ENCODE measurements at regions not wholly inside any gene's neighbourhood (a gene's known extent, or its start where the extent isn't known, plus 50 kb on each side); places are given as distances from the start of the nearest gene placed in this dataset.
"Not testable (repeated sequence)": the region's sequence is repeated elsewhere in the genome, so short reads cannot be mapped to it uniquely, and the experiment has no call there.

DNA sequence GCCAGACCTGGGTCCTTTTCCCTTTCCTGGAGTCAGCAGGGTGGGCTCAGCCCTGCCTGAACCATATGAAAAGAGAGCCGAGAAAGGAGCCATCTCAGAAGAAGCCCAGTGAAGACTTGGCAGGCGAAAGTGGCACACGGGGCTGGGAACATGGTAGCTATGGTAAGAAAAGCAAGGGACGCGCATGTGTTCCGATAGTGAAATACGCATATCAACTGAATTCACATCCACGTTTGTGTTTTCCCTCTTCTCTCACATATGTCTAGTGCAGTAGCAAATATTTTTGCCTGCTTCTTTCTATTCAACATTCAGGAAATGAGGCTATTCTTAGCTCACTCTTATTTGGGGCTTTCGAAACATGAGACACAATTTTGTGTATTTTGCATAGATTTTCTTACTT is 54.1 kb upstream of the PEG3 start:
- Mint-ChIP-seq H3K9me3 (peaks cover 44% of the 10 kb centered on the region), H3K27ac (no peak overlapping the region), H3K36me3 (ENCODE audit: low read depth) (no peaks in the 10 kb centered on the region), H3K4me1 (ENCODE audit: low read depth) (no peaks in the 10 kb centered on the region), H3K4me3 (no peak overlapping the region), H3K27me3 (ENCODE audit: insufficient read depth) (no peaks in the 10 kb centered on the region)
- no peak for DNase-seq (ENCODE audit: low spot score)
- intact Hi-C loops (cut with micrococcal nuclease), result no loop called here

DNA sequence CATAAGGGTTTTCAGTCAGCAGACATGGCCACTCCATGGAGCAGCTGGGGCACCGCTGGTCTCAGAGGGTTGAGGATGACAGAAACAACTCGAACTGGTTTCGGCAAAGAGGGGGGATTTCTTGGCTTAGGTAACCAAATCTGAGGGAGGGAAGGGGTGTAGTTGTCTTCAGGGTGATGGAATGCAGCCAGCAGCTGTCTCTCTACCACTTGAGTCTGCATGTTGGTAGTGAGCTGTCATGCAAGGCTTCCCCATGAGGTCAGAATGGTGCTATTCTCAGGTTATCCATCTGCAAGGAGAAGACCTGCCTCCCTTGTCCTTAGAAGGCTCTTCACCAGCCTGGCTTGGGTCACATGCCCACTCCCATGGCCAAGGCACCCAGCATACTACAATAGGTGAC is 55.6 kb upstream of the PEG3 start:
- Mint-ChIP-seq H3K27me3 (ENCODE audit: insufficient read depth) (no peaks in the 10 kb centered on the region), H3K36me3 (ENCODE audit: low read depth) (no peaks in the 10 kb centered on the region), H3K4me1 (ENCODE audit: low read depth) (no peaks in the 10 kb centered on the region), H3K9me3 (peaks cover 50% of the 10 kb centered on the region), H3K4me3 (no peak overlapping the region), H3K27ac (no peak overlapping the region)
- DNase-seq (ENCODE audit: low spot score), result no peak
- intact Hi-C loops (cut with micrococcal nuclease), result no loop called here

DNA sequence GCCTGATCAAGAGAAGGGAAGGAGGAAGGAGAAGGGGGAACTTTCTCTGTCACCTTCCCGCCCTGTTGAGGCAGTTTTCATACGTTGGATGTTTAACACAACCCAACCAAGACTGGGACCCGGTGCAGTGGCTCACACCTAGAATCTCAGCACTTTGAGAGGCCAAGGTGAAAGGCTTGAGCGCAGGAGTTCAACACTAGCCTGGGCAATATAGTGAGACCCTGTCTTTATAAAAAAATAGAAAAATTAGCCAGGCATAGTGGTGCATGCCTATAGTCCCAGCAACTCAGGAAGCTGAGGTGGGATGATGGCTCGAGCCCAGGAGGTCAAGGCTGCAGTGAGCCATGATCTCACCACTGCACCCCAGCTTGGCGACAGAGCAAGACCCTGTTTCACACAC is 59.4 kb upstream of the PEG3 start:
- Mint-ChIP-seq H3K4me1 (ENCODE audit: low read depth) (no peaks in the 10 kb centered on the region), H3K27me3 (ENCODE audit: insufficient read depth) (no peaks in the 10 kb centered on the region), H3K36me3 (ENCODE audit: low read depth) (no peaks in the 10 kb centered on the region), H3K9me3 (peaks cover 48% of the 10 kb centered on the region), H3K27ac (no peak overlapping the region), H3K4me3 (no peak overlapping the region)
- intact Hi-C loops (cut with micrococcal nuclease), result no loop called here
- DNase-seq (ENCODE audit: low spot score), result no peak

DNA sequence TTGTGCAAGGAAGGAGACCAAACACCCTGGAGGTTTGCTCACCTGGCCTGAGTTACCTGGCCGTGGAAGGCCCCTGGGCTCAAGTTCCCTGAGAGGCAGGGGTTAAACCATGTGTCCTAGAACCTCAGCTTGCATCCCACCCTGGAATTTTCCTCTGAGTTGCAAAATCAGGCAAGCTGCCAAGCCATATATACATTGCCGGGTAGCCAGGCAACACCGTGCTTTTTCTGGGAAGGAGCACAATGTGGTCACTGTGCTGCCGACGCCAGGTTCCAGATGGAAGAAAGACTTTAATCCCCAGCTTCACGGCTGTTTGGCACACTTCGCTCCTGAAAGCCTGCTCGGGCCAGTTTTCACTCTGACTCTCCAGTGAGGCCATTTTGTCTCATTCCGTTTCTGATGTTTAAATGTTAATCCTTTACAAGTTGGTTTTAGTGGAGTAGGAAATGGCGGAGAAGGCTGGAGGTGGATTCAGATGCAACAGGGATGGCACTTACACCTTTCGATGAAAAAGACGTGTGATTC is 60.1 kb upstream of the PEG3 start:
- no peaks in the 10 kb centered on the region for H3K4me1 Mint-ChIP-seq (ENCODE audit: low read depth)
- H3K4me3 Mint-ChIP-seq, result no peak overlapping the region
- no peaks in the 10 kb centered on the region for H3K27me3 Mint-ChIP-seq (ENCODE audit: insufficient read depth)
- intact Hi-C loops (cut with micrococcal nuclease), result no loop called here
- no peak overlapping the region for H3K27ac Mint-ChIP-seq
- no peak for DNase-seq (ENCODE audit: low spot score)
- no peaks in the 10 kb centered on the region for H3K36me3 Mint-ChIP-seq (ENCODE audit: low read depth)
- peaks cover 54% of the 10 kb centered on the region for H3K9me3 Mint-ChIP-seq

DNA sequence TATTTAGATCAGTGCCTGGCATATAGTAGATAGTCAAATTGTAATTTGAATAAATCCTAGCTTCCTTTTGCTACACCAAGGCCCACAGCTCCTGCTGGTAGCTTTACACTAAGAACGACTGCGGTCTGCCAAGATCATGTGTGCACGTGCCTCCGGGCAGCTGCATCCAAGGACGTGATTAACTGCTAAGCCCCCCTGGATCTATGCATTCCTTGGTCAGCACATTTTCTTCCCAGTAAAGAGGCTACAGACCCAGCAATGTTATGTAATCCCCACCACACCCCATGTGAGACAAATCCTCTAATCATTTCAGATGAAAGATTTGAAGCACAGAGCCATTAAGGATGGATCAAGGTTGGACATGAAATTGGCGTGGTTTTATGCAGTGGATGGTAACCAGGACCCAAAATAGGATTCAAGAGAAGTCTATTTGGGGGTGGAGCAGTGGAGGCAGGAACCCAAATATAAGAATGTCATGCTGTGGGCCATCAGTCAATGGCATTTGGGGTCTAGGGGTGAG is 65.2 kb upstream of the PEG3 start:
- intact Hi-C loops (cut with micrococcal nuclease), result no loop called here

DNA sequence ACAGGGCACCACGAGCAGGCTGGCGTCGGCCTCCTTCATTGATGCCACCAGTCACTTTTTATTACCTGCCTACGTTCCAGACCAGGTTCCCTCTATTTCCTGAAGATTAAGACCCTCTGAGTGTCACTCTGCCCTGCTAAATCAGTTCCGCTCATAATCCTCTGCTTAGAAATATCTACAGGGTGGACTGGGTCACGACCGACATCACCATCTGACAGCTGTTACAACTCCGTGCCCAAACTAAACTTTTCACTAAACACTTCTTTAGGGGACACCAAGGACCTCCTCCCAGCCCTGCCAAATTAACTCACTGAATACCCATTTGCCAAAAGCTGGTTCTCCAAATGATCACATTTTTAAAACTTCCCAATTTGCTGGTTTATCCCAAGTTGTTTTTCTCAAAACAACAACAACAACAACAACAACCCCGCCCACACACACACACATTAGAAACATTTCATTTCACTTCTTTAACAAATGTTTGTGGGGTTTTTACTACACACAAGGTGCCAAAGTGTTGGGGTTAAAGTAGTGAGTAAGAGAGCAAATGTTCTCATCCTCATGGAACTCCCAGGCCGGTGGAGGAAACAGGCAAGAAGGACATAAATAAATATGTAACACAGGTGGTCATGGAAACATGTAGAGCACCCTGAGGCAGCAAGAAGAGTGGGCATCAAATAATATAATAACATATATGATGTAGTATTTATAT is 72.0 kb upstream of the PEG3 start:
- Mint-ChIP-seq H3K27ac (no peak overlapping the region), H3K9me3 (peaks cover 61% of the 10 kb centered on the region), H3K36me3 (ENCODE audit: low read depth) (no peaks in the 10 kb centered on the region), H3K4me3 (no peak overlapping the region), H3K4me1 (ENCODE audit: low read depth) (no peaks in the 10 kb centered on the region), H3K27me3 (ENCODE audit: insufficient read depth) (no peaks in the 10 kb centered on the region)
- DNase-seq (ENCODE audit: low spot score), result no peak
- intact Hi-C loops (cut with micrococcal nuclease), result no loop called here

More for the DNA sequence above, 65.2 kb upstream of the PEG3 start:
- DNase-seq (ENCODE audit: low spot score), result no peak
- Mint-ChIP-seq H3K4me1 (ENCODE audit: low read depth) (no peaks in the 10 kb centered on the region), H3K27ac (no peak overlapping the region), H3K4me3 (no peak overlapping the region), H3K27me3 (ENCODE audit: insufficient read depth) (no peaks in the 10 kb centered on the region), H3K36me3 (ENCODE audit: low read depth) (no peaks in the 10 kb centered on the region), H3K9me3 (peaks cover 66% of the 10 kb centered on the region)

DNA sequence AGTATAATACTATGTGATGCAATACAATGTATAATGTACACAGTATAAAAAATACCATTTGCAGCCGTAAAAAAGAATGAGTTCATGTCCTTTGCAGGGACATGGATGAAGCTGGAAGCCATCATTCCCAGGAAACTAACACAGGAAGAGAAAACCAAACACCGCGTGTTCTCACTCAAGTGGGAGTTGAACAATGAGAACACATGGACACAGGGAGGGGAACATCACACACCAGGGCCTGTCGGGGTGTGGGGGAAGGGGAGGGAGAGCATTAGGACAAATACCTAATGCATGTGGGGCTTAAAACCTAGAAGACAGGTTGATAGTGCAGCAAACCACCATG is 72.6 kb upstream of the PEG3 start:
- H3K36me3 Mint-ChIP-seq (ENCODE audit: low read depth); H3K27ac Mint-ChIP-seq; intact Hi-C loops (cut with micrococcal nuclease); DNase-seq (ENCODE audit: low spot score); H3K4me1 Mint-ChIP-seq (ENCODE audit: low read depth); H3K4me3 Mint-ChIP-seq; H3K27me3 Mint-ChIP-seq (ENCODE audit: insufficient read depth): not testable (repeated sequence)
- H3K9me3 Mint-ChIP-seq, result peaks cover 56% of the 10 kb centered on the region

DNA sequence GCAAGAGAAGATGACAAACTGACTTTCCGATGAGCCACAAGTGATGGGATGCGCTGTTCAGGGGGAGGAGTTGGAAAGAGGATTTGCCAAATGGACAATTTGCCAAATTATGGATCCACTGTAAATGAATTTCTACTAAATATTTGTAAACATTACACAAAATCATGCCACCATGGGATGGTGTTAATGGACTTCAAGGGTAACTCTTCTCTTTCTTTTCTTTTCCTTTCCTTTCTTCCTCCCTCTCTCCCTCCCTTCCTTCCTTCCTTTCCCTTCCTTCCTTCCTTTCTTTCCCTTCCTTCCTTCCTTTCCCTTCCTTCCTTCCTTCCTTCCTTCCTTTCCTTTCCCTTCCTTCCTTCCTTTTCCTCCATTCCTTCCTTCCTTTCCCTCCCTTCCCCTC is 76.0 kb upstream of the PEG3 start:
- H3K4me3 Mint-ChIP-seq, result no peak overlapping the region
- no peaks in the 10 kb centered on the region for H3K4me1 Mint-ChIP-seq (ENCODE audit: low read depth)
- H3K27me3 Mint-ChIP-seq (ENCODE audit: insufficient read depth), result no peaks in the 10 kb centered on the region
- intact Hi-C loops (cut with micrococcal nuclease), result no loop called here
- peaks cover 65% of the 10 kb centered on the region for H3K9me3 Mint-ChIP-seq
- no peaks in the 10 kb centered on the region for H3K36me3 Mint-ChIP-seq (ENCODE audit: low read depth)
- no peak overlapping the region for H3K27ac Mint-ChIP-seq
- DNase-seq (ENCODE audit: low spot score), result no peak

DNA sequence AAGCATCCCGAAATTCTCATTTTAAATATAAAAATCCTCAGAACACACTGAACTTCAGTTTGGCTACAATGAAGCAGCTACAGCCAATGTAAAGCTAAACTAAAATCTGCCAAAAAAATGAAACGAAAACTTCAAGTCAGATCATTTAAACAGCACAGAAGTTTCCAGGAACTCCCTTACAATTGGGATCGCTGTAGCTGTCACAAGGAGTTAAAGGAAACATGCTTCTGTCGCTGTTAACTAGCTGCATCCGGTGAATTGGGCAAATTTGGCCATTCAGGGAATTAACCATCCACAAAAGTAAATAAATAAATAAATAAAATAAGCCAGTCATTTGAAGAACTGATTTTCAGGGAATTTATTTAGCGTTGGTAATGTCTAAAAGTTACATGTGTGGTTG is 77.0 kb upstream of the PEG3 start:
- intact Hi-C loops (cut with micrococcal nuclease), result no loop called here
- Mint-ChIP-seq H3K4me3 (no peak overlapping the region), H3K4me1 (ENCODE audit: low read depth) (no peaks in the 10 kb centered on the region), H3K27me3 (ENCODE audit: insufficient read depth) (no peaks in the 10 kb centered on the region), H3K27ac (no peak overlapping the region), H3K9me3 (peaks cover 59% of the 10 kb centered on the region), H3K36me3 (ENCODE audit: low read depth) (no peaks in the 10 kb centered on the region)
- DNase-seq (ENCODE audit: low spot score), result no peak

DNA sequence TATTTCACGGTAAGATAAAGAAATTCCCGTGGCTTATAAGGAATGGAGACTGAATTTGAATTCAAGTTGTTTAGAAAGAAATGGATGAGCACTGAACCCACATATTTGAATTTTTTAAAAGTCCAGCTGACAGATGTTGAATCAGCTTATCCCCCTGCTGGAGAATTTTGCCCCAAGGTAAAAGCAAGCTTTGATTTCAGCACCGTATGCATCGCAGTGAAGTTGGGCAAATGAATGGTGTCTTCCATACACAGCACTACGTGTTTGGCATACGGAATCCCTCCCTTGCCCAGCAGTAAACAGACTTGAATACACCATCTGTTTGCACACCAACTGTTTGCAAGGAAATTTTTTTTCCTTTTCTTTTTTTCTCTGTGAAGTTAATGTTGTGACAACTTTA is 77.5 kb upstream of the PEG3 start:
- DNase-seq (ENCODE audit: low spot score), result no peak
- H3K9me3 Mint-ChIP-seq, result peaks cover 56% of the 10 kb centered on the region
- H3K4me1 Mint-ChIP-seq (ENCODE audit: low read depth), result no peaks in the 10 kb centered on the region
- H3K4me3 Mint-ChIP-seq, result no peak overlapping the region
- H3K27me3 Mint-ChIP-seq (ENCODE audit: insufficient read depth), result no peaks in the 10 kb centered on the region
- no peaks in the 10 kb centered on the region for H3K36me3 Mint-ChIP-seq (ENCODE audit: low read depth)
- intact Hi-C loops (cut with micrococcal nuclease), result no loop called here
- H3K27ac Mint-ChIP-seq, result no peak overlapping the region

DNA sequence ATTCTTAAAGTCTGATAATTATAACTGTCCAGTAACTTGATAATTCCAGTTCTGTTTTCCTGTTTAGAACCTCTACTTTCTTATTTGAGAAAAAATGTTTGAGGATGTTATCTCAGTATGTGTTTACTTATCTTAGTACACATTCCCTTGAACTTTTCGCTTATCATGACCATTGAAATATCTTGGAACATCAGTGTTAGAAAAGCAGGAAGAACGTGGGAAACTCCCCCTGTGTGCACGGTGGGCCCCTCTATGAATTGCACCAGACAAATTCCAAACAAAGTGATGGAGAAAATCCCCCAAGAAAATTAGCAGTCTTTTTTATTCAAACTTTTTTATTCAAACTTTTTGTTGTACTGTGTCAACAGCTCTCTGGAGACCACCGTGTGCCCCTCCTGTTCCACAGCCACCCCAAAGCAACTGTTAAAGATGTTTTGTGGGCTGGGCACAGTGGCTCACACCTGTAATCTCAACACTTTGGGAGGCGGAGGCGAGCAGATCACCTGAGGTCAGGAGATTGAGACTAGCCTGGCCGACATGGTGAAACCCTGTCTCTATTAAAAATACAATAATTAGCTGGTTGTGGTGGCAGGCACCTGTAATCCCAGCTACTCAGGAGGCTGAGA is 78.3 kb upstream of the PEG3 start:
- Mint-ChIP-seq H3K36me3 (ENCODE audit: low read depth) (no peaks in the 10 kb centered on the region), H3K4me3 (no peak overlapping the region), H3K9me3 (peaks cover 59% of the 10 kb centered on the region), H3K27ac (no peak overlapping the region), H3K27me3 (ENCODE audit: insufficient read depth) (no peaks in the 10 kb centered on the region), H3K4me1 (ENCODE audit: low read depth) (no peaks in the 10 kb centered on the region)
- DNase-seq (ENCODE audit: low spot score), result no peak
- intact Hi-C loops (cut with micrococcal nuclease), result no loop called here

DNA sequence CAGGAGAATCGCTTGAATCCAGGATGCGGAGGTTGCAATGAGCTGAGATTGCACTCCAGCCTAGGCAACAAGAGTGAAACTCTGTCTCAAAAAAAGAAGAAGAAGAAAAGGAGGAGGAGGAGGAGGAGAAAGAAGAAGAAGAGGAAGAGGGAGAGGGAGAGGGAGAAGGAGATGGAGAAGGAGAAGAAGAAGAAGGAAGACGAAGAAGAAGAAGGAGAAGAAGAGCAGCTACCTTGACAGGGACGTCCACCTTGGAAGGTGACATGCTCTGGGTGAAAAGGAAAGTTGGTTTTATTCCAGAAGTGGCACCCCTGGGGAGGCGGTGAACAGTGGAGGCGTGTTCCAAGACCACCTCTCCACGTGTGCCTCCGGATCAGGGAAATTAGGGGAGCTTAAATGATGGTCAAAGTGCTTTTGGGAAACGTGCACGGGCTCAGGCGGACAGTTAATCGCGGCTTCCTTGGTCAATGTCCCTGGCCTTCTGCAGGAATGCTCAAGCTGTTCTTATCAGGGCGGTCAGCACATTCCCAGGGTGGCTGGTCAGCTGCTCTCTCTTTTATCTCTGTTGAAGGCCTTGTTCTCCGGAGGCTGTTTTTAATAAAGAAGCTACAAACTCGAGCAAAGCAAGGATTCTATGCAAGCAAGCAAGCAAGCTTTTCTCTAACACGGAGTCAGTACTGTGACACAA is 78.9 kb upstream of the PEG3 start:
- Mint-ChIP-seq H3K27ac (no peak overlapping the region), H3K4me3 (no peak overlapping the region), H3K36me3 (ENCODE audit: low read depth) (no peaks in the 10 kb centered on the region), H3K4me1 (ENCODE audit: low read depth) (no peaks in the 10 kb centered on the region), H3K9me3 (peaks cover 64% of the 10 kb centered on the region), H3K27me3 (ENCODE audit: insufficient read depth) (no peaks in the 10 kb centered on the region)
- intact Hi-C loops (cut with micrococcal nuclease), result no loop called here
- DNase-seq (ENCODE audit: low spot score), result no peak

DNA sequence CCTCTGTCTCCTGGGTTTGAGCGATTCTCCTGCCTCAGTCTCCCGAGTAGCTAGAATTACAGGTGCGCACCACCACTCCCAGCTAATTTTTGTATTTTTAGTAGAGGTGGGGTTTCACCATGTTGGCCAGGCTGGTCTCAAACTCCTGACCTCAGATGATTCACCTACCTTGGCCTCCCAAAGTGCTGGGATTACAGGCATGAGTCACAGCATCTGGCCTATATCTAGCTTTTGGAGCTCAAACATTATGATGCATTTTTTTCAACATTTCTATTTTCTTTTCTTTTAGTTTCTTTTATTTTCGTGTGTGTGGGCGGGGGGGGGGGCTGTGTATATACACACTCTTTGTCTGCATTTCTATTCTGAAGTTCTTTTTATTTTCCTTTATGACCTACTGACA is 85.6 kb upstream of the PEG3 start:
- H3K9me3 Mint-ChIP-seq, result peaks cover 59% of the 10 kb centered on the region
- H3K36me3 Mint-ChIP-seq (ENCODE audit: low read depth); H3K27me3 Mint-ChIP-seq (ENCODE audit: insufficient read depth); DNase-seq (ENCODE audit: low spot score); H3K4me3 Mint-ChIP-seq; H3K27ac Mint-ChIP-seq; H3K4me1 Mint-ChIP-seq (ENCODE audit: low read depth); intact Hi-C loops (cut with micrococcal nuclease): not testable (repeated sequence)

All from activated T-helper 1 cell treated with anti-CD3 and anti-CD28 coated beads, Interleukin-12 subunit alpha, Interleukin-12 subunit beta, Interleukin-2, Interleukin-4 antibody, amounts not matched to agents 30 ng/mL and 10 ng/mL and 1 ng/mL, durations not matched to agents 14 hours and 24 hours and 36 hours (primary cell).